Gastrocnemius medialis (tissue), 4 donors: ENCODE measurements at regions not wholly inside any gene's neighbourhood (a gene's known extent, or its start where the extent isn't known, plus 50 kb on each side); places are given as distances from the start of the nearest gene placed in this dataset.

Source experiments
- ATAC-seq, 2 donors: fragments of 150-250 bp; one replicate each; pipeline ENCODE4 v1.9.1; 2016
- DNase-seq, 2 donors: peaks; one replicate each; pipeline ENCODE4 v3.0.0-alpha.2; 2019
- H3K27ac ChIP-seq, 4 donors: fragments of 200-600 bp; sonication (generic); 1 replicate in 1 of 4; 2 replicates in 3 of 4; pipeline ENCODE4 v1.5.1; 2016 to 2018; ENCODE audit warnings: mild to moderate bottlenecking in 2 of 4, moderate library complexity in 1 of 4
- H3K27me3 ChIP-seq, 3 donors: fragments of 200-600 bp; sonication (generic) in 2 of 3; 1 replicate in 1 of 3; 2 replicates in 2 of 3; pipeline versions ENCODE4 v1.5.1 to v1.6.0; 2016 to 2019; ENCODE audit warnings: mild to moderate bottlenecking in 1 of 3, moderate library complexity in 1 of 3
- H3K36me3 ChIP-seq, 2 donors: fragments of 200-600 bp; sonication (generic) in 1 of 2; one replicate each; pipeline ENCODE4 v1.5.1; 2017 to 2018
- H3K4me1 ChIP-seq, 2 donors: fragments of 200-600 bp; sonication (generic) in 1 of 2; one replicate each; pipeline ENCODE4 v1.5.1; 2016 to 2017; ENCODE audit warnings: mild to moderate bottlenecking in 2 of 2
- H3K4me3 ChIP-seq, 4 donors: fragments of 200-600 bp; sonication (generic) in 3 of 4; 1 replicate in 1 of 4; 2 replicates in 3 of 4; pipeline ENCODE4 v1.5.1; 2016 to 2019; ENCODE audit warnings: mild to moderate bottlenecking in 2 of 4
- H3K9me3 ChIP-seq, 3 donors: fragments of 200-600 bp; sonication (generic) in 2 of 3; 1 replicate in 1 of 3; 2 replicates in 2 of 3; pipeline ENCODE4 v1.5.1; 2016 to 2019
- CTCF ChIP-seq, 5 experiments: fragments of 450-650 bp in 3 of 5; fragments of 200-600 bp in 2 of 5; sonication (generic) in 2 of 5; IDR thresholded peaks in 4 of 5; conservative IDR thresholded peaks in 1 of 5; 1 replicate in 4 of 5; 2 replicates in 1 of 5; pipeline ENCODE4 v1.5.1; 2016 to 2019; ENCODE audit warnings: antibody characterized with exemption in 5 of 5, mild to moderate bottlenecking in 3 of 5, moderate library complexity in 3 of 5
- POLR2A ChIP-seq, 2 donors: fragments of 450-650 bp; IDR thresholded peaks; one replicate each; pipeline ENCODE4 v1.6.1; 2017; ENCODE audit warnings: antibody characterized with exemption in 2 of 2, mild to moderate bottlenecking in 2 of 2, moderate library complexity in 2 of 2
- in situ Hi-C, 4 donors: fragments of 200-750 bp; cut with MboI; loops; one replicate each; pipeline versions ENCODE4 v1.15.0 to v1.8.0; 2017; ENCODE audit warnings: low sequenced_read_pairs in 4 of 4
- intact Hi-C: fragments of 100-400 bp; cut with DNase I; formaldehyde crosslinking; loops from one replicate; pipeline ENCODE4 v1.15.1; 2023; ENCODE audit warnings: low total_unique reads

GRCh38 chr6:170473801-170474200 is 79.3 kb downstream of the PSMB1 start:
- ATAC-seq (no peak), DNase-seq (no peak)
- Histone ChIP-seq H3K4me1 (no peaks in the 10 kb centered on the region), H3K27me3 (no peaks in the 10 kb centered on the region), H3K36me3 (peaks cover 0 to 8% of the 10 kb centered on the region in 2 donors), H3K4me3 (no peak overlapping the region), H3K9me3 (no peaks in the 10 kb centered on the region), H3K27ac (no peak overlapping the region)
- no peak for TF ChIP-seq CTCF (IDR thresholded peaks at IDR 0.05 in 4 of 5, conservative IDR thresholded peaks at IDR 0.05 in 1 of 5)
- TF ChIP-seq POLR2A (IDR thresholded peaks at IDR 0.05), result no peak
- in situ Hi-C loops (no loop called here), intact Hi-C loops (loop anchor here (10.0 kb wide), 1 partner anchor 69 kb away; no protein-coding TSS in a partner anchor)

GRCh38 chr6:170473301-170473717 is 79.8 kb downstream of the PSMB1 start:
- Histone ChIP-seq H3K36me3 (peaks cover 0 to 8% of the 10 kb centered on the region in 2 donors), H3K4me3 (no peak overlapping the region), H3K27ac (no peak overlapping the region), H3K9me3 (no peaks in the 10 kb centered on the region), H3K4me1 (no peaks in the 10 kb centered on the region), H3K27me3 (no peaks in the 10 kb centered on the region)
- TF ChIP-seq CTCF (IDR thresholded peaks at IDR 0.05 in 4 of 5, conservative IDR thresholded peaks at IDR 0.05 in 1 of 5) (no peak), POLR2A (IDR thresholded peaks at IDR 0.05) (no peak)
- no peak for DNase-seq
- ATAC-seq, result no peak
- in situ Hi-C loops (no loop called here), intact Hi-C loops (loop anchor here (10.0 kb wide), 1 partner anchor 69 kb away; no protein-coding TSS in a partner anchor)

- H3K4me3 ChIP-seq, result no peak overlapping the region
- in situ Hi-C loops, result no loop called here
- H3K36me3 ChIP-seq, result peaks cover 0 to 3% of the 10 kb centered on the region in 2 donors
- no peak for DNase-seq
- TF ChIP-seq POLR2A (IDR thresholded peaks at IDR 0.05) (no peak), CTCF (IDR thresholded peaks at IDR 0.05 in 4 of 5, conservative IDR thresholded peaks at IDR 0.05 in 1 of 5) (no peak)
- no peaks in the 10 kb centered on the region for H3K4me1 ChIP-seq
- no peak overlapping the region for H3K27ac ChIP-seq
- intact Hi-C loops, result loop anchor here (10.0 kb wide), 1 partner anchor 67 kb away; no protein-coding TSS in a partner anchor
- ATAC-seq, result no peak
- no peaks in the 10 kb centered on the region for H3K27me3 ChIP-seq
- no peaks in the 10 kb centered on the region for H3K9me3 ChIP-seq
Measured at GRCh38 chr6:170471491-170471890, 81.6 kb downstream of the PSMB1 start.

- Histone ChIP-seq H3K4me3 (no peak overlapping the region), H3K4me1 (no peaks in the 10 kb centered on the region), H3K36me3 (peaks cover 0 to 3% of the 10 kb centered on the region in 2 donors), H3K27ac (no peak overlapping the region), H3K27me3 (no peaks in the 10 kb centered on the region), H3K9me3 (no peaks in the 10 kb centered on the region)
- TF ChIP-seq CTCF (IDR thresholded peaks at IDR 0.05 in 4 of 5, conservative IDR thresholded peaks at IDR 0.05 in 1 of 5), result no peak
- TF ChIP-seq POLR2A (IDR thresholded peaks at IDR 0.05), result no peak
- DNase-seq (no peak), ATAC-seq (no peak)
- intact Hi-C loops, result loop anchor here (10.0 kb wide), 1 partner anchor 66 kb away; no protein-coding TSS in a partner anchor
- in situ Hi-C loops, result no loop called here
Measured at GRCh38 chr6:170470734-170471133, 82.4 kb downstream of the PSMB1 start.

GRCh38 chr6:170464524-170464979 is 88.6 kb downstream of the PSMB1 start:
- ATAC-seq, result no peak
- intact Hi-C loops (no loop called here), in situ Hi-C loops (no loop called here)
- no peaks in the 10 kb centered on the region for H3K9me3 ChIP-seq
- no peak overlapping the region for H3K27ac ChIP-seq
- no peak overlapping the region for H3K4me3 ChIP-seq
- DNase-seq, result no peak
- no peak for TF ChIP-seq POLR2A (IDR thresholded peaks at IDR 0.05)
- no peak for TF ChIP-seq CTCF (IDR thresholded peaks at IDR 0.05 in 4 of 5, conservative IDR thresholded peaks at IDR 0.05 in 1 of 5)
- no peaks in the 10 kb centered on the region for H3K36me3 ChIP-seq
- no peaks in the 10 kb centered on the region for H3K27me3 ChIP-seq
- H3K4me1 ChIP-seq, result no peaks in the 10 kb centered on the region
